Liver (tissue), 8 donors: ENCODE measurements at regions not wholly inside any gene's neighbourhood (a gene's known extent, or its start where the extent isn't known, plus 50 kb on each side); places are given as distances from the start of the nearest gene placed in this dataset.

ENCODE experiments used
- DNase-seq: peaks from one replicate; pipeline ENCODE4 v3.0.0-alpha.2; 2017; ENCODE audit warnings: low spot score
- H3K27ac ChIP-seq, 2 donors: one replicate each; pipeline ENCODE4 v1.7.0; 2013; ENCODE audit warnings: inconsistent platforms in 2 of 2, low read length in 2 of 2, control low read depth in 1 of 2, low read depth in 1 of 2, mild to moderate bottlenecking in 1 of 2
- H3K27me3 ChIP-seq, 4 donors: one replicate each; pipeline versions ENCODE4 v1.6.1 to v1.7.0; 2013; ENCODE audit warnings: low read length in 3 of 4, inconsistent platforms in 1 of 4, mild to moderate bottlenecking in 1 of 4, moderate library complexity in 1 of 4; ENCODE audit not compliant: control insufficient read depth in 4 of 4, insufficient read depth in 4 of 4
- H3K36me3 ChIP-seq, 4 donors: one replicate each; pipeline versions ENCODE4 v1.6.1 to v1.7.0; 2013; ENCODE audit warnings: low read length in 3 of 4, mild to moderate bottlenecking in 3 of 4, low read depth in 1 of 4, moderate library complexity in 1 of 4; ENCODE audit not compliant: control insufficient read depth in 4 of 4, insufficient read depth in 3 of 4
- H3K4me1 ChIP-seq, 4 donors: one replicate each; pipeline versions ENCODE4 v1.6.1 to v1.7.0; 2013; ENCODE audit warnings: low read length in 3 of 4, mild to moderate bottlenecking in 3 of 4, moderate library complexity in 1 of 4; ENCODE audit not compliant: control insufficient read depth in 4 of 4, insufficient read depth in 4 of 4
- H3K4me3 ChIP-seq, 3 donors: one replicate each; pipeline versions ENCODE4 v1.6.1 to v1.7.0; 2013; ENCODE audit warnings: low read length in 3 of 3, control low read depth in 1 of 3, low read depth in 1 of 3, mild to moderate bottlenecking in 1 of 3
- H3K9ac ChIP-seq, 2 donors: one replicate each; pipeline ENCODE4 v1.7.0; 2013; ENCODE audit warnings: low read length in 2 of 2, mild to moderate bottlenecking in 2 of 2, moderate library complexity in 2 of 2, control low read depth in 1 of 2, low read depth in 1 of 2
- H3K9me3 ChIP-seq, 4 donors: one replicate each; pipeline versions ENCODE4 v1.6.1 to v1.7.0; 2013; ENCODE audit warnings: low read length in 3 of 4; ENCODE audit not compliant: control insufficient read depth in 4 of 4
- ATF3 ChIP-seq: IDR thresholded peaks from 2 replicates; pipeline ENCODE4 v1.6.1; 2016; ENCODE audit warnings: antibody characterized with exemption
- EGR1 ChIP-seq, 2 donors: IDR thresholded peaks; 2 replicates each; pipeline ENCODE4 v1.6.1; 2016 to 2018; ENCODE audit warnings: antibody characterized with exemption in 2 of 2, low read depth in 2 of 2
- FOXA2 ChIP-seq: IDR thresholded peaks from 2 replicates; pipeline ENCODE4 v1.6.1; 2016; ENCODE audit warnings: antibody characterized with exemption
- GABPA ChIP-seq, 2 donors: IDR thresholded peaks in 1 of 2; conservative IDR thresholded peaks in 1 of 2; 2 replicates each; pipeline ENCODE4 v1.6.1; 2016; ENCODE audit warnings: antibody characterized with exemption in 2 of 2, mild to moderate bottlenecking in 1 of 2, moderate library complexity in 1 of 2
- HNF4A ChIP-seq, 2 donors: conservative IDR thresholded peaks; 2 replicates each; pipeline ENCODE4 v1.6.1; 2016; ENCODE audit warnings: antibody characterized with exemption in 2 of 2, mild to moderate bottlenecking in 2 of 2
- HNF4G ChIP-seq: IDR thresholded peaks from 2 replicates; pipeline ENCODE4 v1.6.1; 2016; ENCODE audit warnings: antibody characterized with exemption
- JUND ChIP-seq, 2 donors: IDR thresholded peaks; 2 replicates each; pipeline ENCODE4 v1.6.1; 2016; ENCODE audit warnings: antibody characterized with exemption in 2 of 2
- NR2F2 ChIP-seq: IDR thresholded peaks from 2 replicates; pipeline ENCODE4 v1.6.1; 2016; ENCODE audit warnings: antibody characterized with exemption
- RAD21 ChIP-seq, 2 donors: IDR thresholded peaks; 2 replicates each; pipeline ENCODE4 v1.6.1; 2016; ENCODE audit warnings: antibody characterized with exemption in 2 of 2, mild to moderate bottlenecking in 2 of 2
- REST ChIP-seq: IDR thresholded peaks from 2 replicates; pipeline ENCODE4 v1.6.1; 2016; ENCODE audit warnings: antibody characterized with exemption, mild to moderate bottlenecking
- RXRA ChIP-seq, 2 donors: IDR thresholded peaks; 2 replicates each; pipeline ENCODE4 v1.6.1; 2017 to 2018; ENCODE audit warnings: antibody characterized with exemption in 2 of 2, mild to moderate bottlenecking in 1 of 2
- SP1 ChIP-seq: IDR thresholded peaks from 2 replicates; pipeline ENCODE4 v1.6.1; 2018; ENCODE audit warnings: antibody characterized with exemption, mild to moderate bottlenecking
- TAF1 ChIP-seq: conservative IDR thresholded peaks from 2 replicates; pipeline ENCODE4 v1.6.1; 2016; ENCODE audit warnings: antibody characterized with exemption, mild to moderate bottlenecking
- YY1 ChIP-seq: IDR thresholded peaks from 2 replicates; pipeline ENCODE4 v1.6.1; 2016; ENCODE audit warnings: antibody characterized with exemption, mild to moderate bottlenecking
- WGBS: extraction: QIAGEN DNeasy Blood & Tissue Kit; methylation state at CpG from one replicate; pipeline ENCODE4 v1.1.7; 2013; 5-methylcytosine and 5-hydroxymethylcytosine counted together
- TF ChIP-seq, protein P1 (sequence below): IDR thresholded peaks from 2 replicates; pipeline ENCODE4 v1.6.1; 2016; ENCODE audit warnings: antibody characterized with exemption
- TF ChIP-seq, protein P2 (sequence below): fragments of 150-350 bp; IDR thresholded peaks from 2 replicates; pipeline ENCODE4 v1.5.1; 2017; ENCODE audit warnings: improper control_type of control experiment, low read depth, low read length; ENCODE audit not compliant: missing input control
- donor health status: healthy.
- donor health status: healthy.
- donor health status: healthy.
- donor health status: healthy.
- donor health status: healthy.

DNA sequence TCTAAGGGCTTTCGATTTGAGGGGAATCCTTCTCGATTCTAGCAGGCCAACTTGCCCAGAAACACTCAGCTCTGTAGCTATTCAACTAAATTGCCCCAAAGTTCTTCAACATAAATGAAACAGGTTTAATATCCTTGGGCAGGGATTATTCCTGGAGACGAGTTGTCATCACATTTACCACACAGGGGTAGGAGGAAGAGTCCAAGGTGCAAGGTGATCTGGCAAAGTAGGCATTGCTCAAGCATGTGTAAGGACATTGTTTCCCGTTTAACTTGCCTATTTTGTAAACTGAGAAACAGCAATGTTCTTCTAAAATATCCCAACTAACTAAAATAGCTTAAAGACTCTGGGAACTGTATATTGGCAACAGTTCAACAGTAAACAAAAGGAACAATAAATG, 814.3 kb downstream of the BCL11A start:
- Histone ChIP-seq H3K27me3 (peaks cover 0 to 3% (median 0%) of the 10 kb centered on the region in 4 donors), H3K36me3 (no peaks in the 10 kb centered on the region), H3K27ac (no peak overlapping the region), H3K4me1 (no peaks in the 10 kb centered on the region), H3K4me3 (no peak overlapping the region), H3K9ac (no peak overlapping the region), H3K9me3 (no peaks in the 10 kb centered on the region)
- no peak for TF ChIP-seq YY1
- TF ChIP-seq REST: no peak
- TF ChIP-seq TAF1: no peak
- TF ChIP-seq HNF4G: no peak
- TF ChIP-seq ATF3: no peak
- TF ChIP-seq HNF4A (conservative IDR thresholded peaks at IDR 0.05): no peak
- no peak for TF ChIP-seq SP1
- TF ChIP-seq EGR1 (IDR thresholded peaks at IDR 0.05; ENCODE audit: low read depth in 2 of 2): no peak
- no peak for TF ChIP-seq NR2F2
- no peak for DNase-seq
- WGBS: 64% methylated on average over 4 of the region's 4 CpGs

- H3K9me3 ChIP-seq: no peaks in the 10 kb centered on the region
- no peaks in the 10 kb centered on the region for H3K4me1 ChIP-seq
- DNase-seq: no peak
- no peaks in the 10 kb centered on the region for H3K36me3 ChIP-seq
- H3K27me3 ChIP-seq: no peaks in the 10 kb centered on the region
- no peak overlapping the region for H3K4me3 ChIP-seq
- H3K27ac ChIP-seq: no peak overlapping the region
- TF ChIP-seq, protein P1, sequence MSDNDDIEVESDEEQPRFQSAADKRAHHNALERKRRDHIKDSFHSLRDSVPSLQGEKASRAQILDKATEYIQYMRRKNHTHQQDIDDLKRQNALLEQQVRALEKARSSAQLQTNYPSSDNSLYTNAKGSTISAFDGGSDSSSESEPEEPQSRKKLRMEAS: no peak
- TF ChIP-seq RAD21 (IDR thresholded peaks at IDR 0.05) (no peak), RXRA (IDR thresholded peaks at IDR 0.05) (no peak), JUND (IDR thresholded peaks at IDR 0.05) (no peak), HNF4A (conservative IDR thresholded peaks at IDR 0.05) (no peak), ATF3 (no peak), EGR1 (IDR thresholded peaks at IDR 0.05; ENCODE audit: low read depth in 2 of 2) (no peak), FOXA2 (no peak), GABPA (IDR thresholded peaks at IDR 0.05 in 1 of 2, conservative IDR thresholded peaks at IDR 0.05 in 1 of 2) (no peak), YY1 (no peak), NR2F2 (no peak)
- TF ChIP-seq, protein P2, sequence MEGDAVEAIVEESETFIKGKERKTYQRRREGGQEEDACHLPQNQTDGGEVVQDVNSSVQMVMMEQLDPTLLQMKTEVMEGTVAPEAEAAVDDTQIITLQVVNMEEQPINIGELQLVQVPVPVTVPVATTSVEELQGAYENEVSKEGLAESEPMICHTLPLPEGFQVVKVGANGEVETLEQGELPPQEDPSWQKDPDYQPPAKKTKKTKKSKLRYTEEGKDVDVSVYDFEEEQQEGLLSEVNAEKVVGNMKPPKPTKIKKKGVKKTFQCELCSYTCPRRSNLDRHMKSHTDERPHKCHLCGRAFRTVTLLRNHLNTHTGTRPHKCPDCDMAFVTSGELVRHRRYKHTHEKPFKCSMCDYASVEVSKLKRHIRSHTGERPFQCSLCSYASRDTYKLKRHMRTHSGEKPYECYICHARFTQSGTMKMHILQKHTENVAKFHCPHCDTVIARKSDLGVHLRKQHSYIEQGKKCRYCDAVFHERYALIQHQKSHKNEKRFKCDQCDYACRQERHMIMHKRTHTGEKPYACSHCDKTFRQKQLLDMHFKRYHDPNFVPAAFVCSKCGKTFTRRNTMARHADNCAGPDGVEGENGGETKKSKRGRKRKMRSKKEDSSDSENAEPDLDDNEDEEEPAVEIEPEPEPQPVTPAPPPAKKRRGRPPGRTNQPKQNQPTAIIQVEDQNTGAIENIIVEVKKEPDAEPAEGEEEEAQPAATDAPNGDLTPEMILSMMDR: no peak
- H3K9ac ChIP-seq: no peak overlapping the region
Observed at GRCh38 chr2:59737299-59737698, 816.2 kb downstream of the BCL11A start.
